GM21786 (cell line): ENCODE measurements at regions not wholly inside any gene's neighbourhood (a gene's known extent, or its start where the extent isn't known, plus 50 kb on each side); places are given as distances from the start of the nearest gene placed in this dataset.
"Not testable (repeated sequence)": the region's sequence is repeated elsewhere in the genome, so short reads cannot be mapped to it uniquely, and the experiment has no call there.

Experiments
- ATAC-seq: cut with Tn5 transposase; IDR thresholded peaks from one replicate; pipeline ENCODE4 v1.9.1; 2021; ENCODE audit not compliant: unreplicated experiment

GRCh38 chr4:11687727-11688126 is 259.0 kb upstream of the HS3ST1 start:
- no peak for ATAC-seq

- no peak for ATAC-seq
Measured at GRCh38 chr4:11685481-11685880, 256.8 kb upstream of the HS3ST1 start.

GRCh38 chr4:11675051-11675800 is 246.5 kb upstream of the HS3ST1 start:
- no peak for ATAC-seq

GRCh38 chr4:11670304-11670703 is 241.6 kb upstream of the HS3ST1 start:
- no peak for ATAC-seq

GRCh38 chr4:11669156-11669555 is 240.5 kb upstream of the HS3ST1 start:
- no peak for ATAC-seq

GRCh38 chr4:11663114-11663513 is 234.4 kb upstream of the HS3ST1 start:
- no peak for ATAC-seq

- ATAC-seq, result no peak
Measured at GRCh38 chr4:11650801-11651596, 222.3 kb upstream of the HS3ST1 start.

GRCh38 chr4:11647433-11647832 is 218.7 kb upstream of the HS3ST1 start:
- ATAC-seq, result no peak

- not testable (repeated sequence) for ATAC-seq
Measured at GRCh38 chr4:11643081-11643480, 214.4 kb upstream of the HS3ST1 start.

- no peak for ATAC-seq
Measured at GRCh38 chr4:11640584-11640983, 211.9 kb upstream of the HS3ST1 start.

GRCh38 chr4:11636551-11636950 is 207.9 kb upstream of the HS3ST1 start:
- ATAC-seq, result no peak

- ATAC-seq, result no peak
Measured at GRCh38 chr4:11636031-11636430, 207.3 kb upstream of the HS3ST1 start.

- no peak for ATAC-seq
Measured at GRCh38 chr4:11635342-11635741, 206.6 kb upstream of the HS3ST1 start.

GRCh38 chr4:11634283-11634682 is 205.6 kb upstream of the HS3ST1 start:
- ATAC-seq, result no peak

GRCh38 chr4:11633430-11633829 is 204.7 kb upstream of the HS3ST1 start:
- no peak for ATAC-seq

- ATAC-seq, result no peak
Measured at GRCh38 chr4:11632483-11632882, 203.8 kb upstream of the HS3ST1 start.

GRCh38 chr4:11632025-11632424 is 203.3 kb upstream of the HS3ST1 start:
- ATAC-seq, result no peak

GRCh38 chr4:11631416-11631815 is 202.7 kb upstream of the HS3ST1 start:
- ATAC-seq, result no peak

GRCh38 chr4:11628093-11628725 is 199.5 kb upstream of the HS3ST1 start:
- ATAC-seq, result no peak

- no peak for ATAC-seq
Measured at GRCh38 chr4:11626066-11626465, 197.4 kb upstream of the HS3ST1 start.

- no peak for ATAC-seq
Measured at GRCh38 chr4:11625211-11625610, 196.5 kb upstream of the HS3ST1 start.

- no peak for ATAC-seq
Measured at GRCh38 chr4:11624370-11624769, 195.7 kb upstream of the HS3ST1 start.
